Panc1 (cell line): ENCODE measurements at regions not wholly inside any gene's neighbourhood (a gene's known extent, or its start where the extent isn't known, plus 50 kb on each side); places are given as distances from the start of the nearest gene placed in this dataset.

Experiments
- ATAC-seq: fragments of 200-7000 bp; cut with Tn5 transposase; 2 replicates; pipeline ENCODE4 v1.9.1; 2020; ENCODE audit warnings: mild to moderate bottlenecking, moderate library complexity
- BruUV-seq: library from RNA; stranded (reverse); fragments of 400-500 nt; replicated peaks from 2 replicates; lab custom pipeline; 2021; lab: Mats Ljungman, UMichigan
- CTCF ChIA-PET: fragments of 300-600 bp; sonication (Branson Sonifier 250); formaldehyde crosslinking; loops from one replicate; lab custom pipeline; 2022; ENCODE audit warnings: antibody characterized with exemption; lab: Charles Lee
- POLR2A ChIA-PET: fragments of 300-600 bp; sonication (Branson Sonifier 250); formaldehyde crosslinking; loops from one replicate; lab custom pipeline; 2022; ENCODE audit warnings: antibody characterized with exemption; lab: Charles Lee
- DNase-seq: peaks from one replicate; pipeline ENCODE4 v3.0.0-alpha.2; 2010; ENCODE audit warnings: low read depth, low spot score
- H3K27ac ChIP-seq: 2 replicates; pipeline ENCODE4 v1.5.1; 2011; ENCODE audit warnings: mild to moderate bottlenecking, low read length, inconsistent platforms
- H3K27me3 ChIP-seq: fragments of 200-500 bp; sonication (Bioruptor generic); 2 replicates; pipeline ENCODE4 v1.6.0; 2014; ENCODE audit warnings: low read length, inconsistent platforms; ENCODE audit not compliant: control insufficient read depth, insufficient read depth
- H3K36me3 ChIP-seq: fragments of 200-500 bp; sonication (Bioruptor generic); 2 replicates; pipeline ENCODE4 v1.5.1; 2014; ENCODE audit warnings: inconsistent platforms, mild to moderate bottlenecking, low read length, moderate library complexity; ENCODE audit not compliant: control insufficient read depth, insufficient read depth
- H3K4me1 ChIP-seq: 2 replicates; pipeline ENCODE4 v1.5.1; 2011; ENCODE audit warnings: inconsistent platforms, mild to moderate bottlenecking, low read length, moderate library complexity; ENCODE audit not compliant: control insufficient read depth, insufficient read depth
- H3K4me3 ChIP-seq, 2 experiments: 2 replicates each; pipeline ENCODE4 v1.5.1; 2011 to 2012; ENCODE audit warnings: low read depth in 2 of 2, low read length in 2 of 2, mild to moderate bottlenecking in 2 of 2, inconsistent platforms in 1 of 2, moderate library complexity in 1 of 2
- H3K9me3 ChIP-seq: fragments of 200-500 bp; sonication (Bioruptor generic); 2 replicates; pipeline ENCODE4 v1.5.1; 2014; ENCODE audit warnings: low read depth, mild to moderate bottlenecking, inconsistent platforms, low read length, moderate library complexity; ENCODE audit not compliant: control insufficient read depth, insufficient read depth
- CTCF ChIP-seq: fragments of 450-650 bp; IDR thresholded peaks from 2 replicates; pipeline ENCODE4 v1.5.1; 2017; ENCODE audit warnings: mild to moderate bottlenecking
- POLR2AphosphoS5 ChIP-seq: IDR thresholded peaks from 2 replicates; pipeline ENCODE4 v1.6.1; 2012; ENCODE audit warnings: mild to moderate bottlenecking, low read depth, low read length, moderate library complexity
- REST ChIP-seq, 2 experiments: IDR thresholded peaks; 2 replicates each; pipeline ENCODE4 v1.6.1; 2011 to 2012; ENCODE audit warnings: low read depth in 2 of 2, control low read depth in 1 of 2, low read length in 1 of 2, mild to moderate bottlenecking in 1 of 2, moderate library complexity in 1 of 2; ENCODE audit not compliant: insufficient read depth in 1 of 2
- SIN3A ChIP-seq: IDR thresholded peaks from 2 replicates; pipeline ENCODE4 v1.6.1; 2012; ENCODE audit warnings: low read depth, mild to moderate bottlenecking, low read length, moderate library complexity, borderline replicate concordance; ENCODE audit not compliant: insufficient read depth
- TCF7L2 ChIP-seq: IDR thresholded peaks from 2 replicates; pipeline ENCODE4 v1.6.1; 2011; ENCODE audit warnings: mild to moderate bottlenecking, low read depth, low read length, inconsistent platforms
- in situ Hi-C: cut with HindIII; loops from 2 replicates; pipeline ENCODE4 v1.10.0; 2016; ENCODE audit warnings: low sequenced_read_pairs, low pct_unique_long_range_greater_than_20kb
- intact Hi-C: fragments of 100-400 bp; cut with micrococcal nuclease; formaldehyde crosslinking; loops from one replicate; pipeline ENCODE4 v1.10.0; 2022; ENCODE audit not compliant: unreplicated experiment

GRCh38 chr10:11387044-11387443 is 224.4 kb downstream of the USP6NL start:
- H3K4me3 ChIP-seq = no peak overlapping the region
- H3K4me1 ChIP-seq = no peaks in the 10 kb centered on the region
- intact Hi-C loops = no loop called here
- TF ChIP-seq SIN3A = no peak
- TF ChIP-seq POLR2AphosphoS5 = no peak
- no peak for TF ChIP-seq CTCF
- no peak for TF ChIP-seq TCF7L2
- no peak for TF ChIP-seq REST (IDR thresholded peaks at IDR 0.05; ENCODE audit: insufficient read depth in 1 of 2, low read depth in 2 of 2, low read length in 1 of 2)
- ATAC-seq = no peak
- no peaks in the 10 kb centered on the region for H3K27me3 ChIP-seq
- no peaks in the 10 kb centered on the region for H3K9me3 ChIP-seq
- POLR2A ChIA-PET = no interaction called here
- no peak for DNase-seq
- CTCF ChIA-PET = no interaction called here
- H3K27ac ChIP-seq = no peak overlapping the region
- in situ Hi-C loops = no loop called here
- BruUV-seq = no TSS peak
- H3K36me3 ChIP-seq = no peaks in the 10 kb centered on the region
